ENCODE measurements at regions not wholly inside any gene's neighbourhood (a gene's known extent, or its start where the extent isn't known, plus 50 kb on each side); places are given as distances from the start of the nearest gene placed in this dataset.

DNA sequence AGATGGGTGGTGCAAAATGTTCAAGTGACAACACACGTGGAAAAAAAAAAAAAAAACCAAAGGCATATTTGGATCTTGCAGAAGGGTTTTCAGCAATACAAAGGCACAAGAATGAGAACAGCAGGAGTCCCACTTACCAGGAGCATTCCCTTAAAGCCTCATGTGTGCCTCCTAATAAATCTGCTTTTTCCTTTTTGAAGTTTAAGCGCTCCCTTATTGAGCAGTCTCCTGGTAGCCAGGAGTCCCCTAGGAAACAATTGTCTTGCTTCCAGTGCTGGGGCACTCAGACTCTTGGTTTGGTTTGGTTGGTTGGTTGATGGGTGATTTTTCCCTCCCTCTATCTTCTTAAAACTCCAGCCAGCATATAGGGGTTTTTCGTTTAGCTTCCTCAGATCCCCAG is 321.8 kb upstream of the NFE2L3 start:
- DNase-seq = no peak

DNA sequence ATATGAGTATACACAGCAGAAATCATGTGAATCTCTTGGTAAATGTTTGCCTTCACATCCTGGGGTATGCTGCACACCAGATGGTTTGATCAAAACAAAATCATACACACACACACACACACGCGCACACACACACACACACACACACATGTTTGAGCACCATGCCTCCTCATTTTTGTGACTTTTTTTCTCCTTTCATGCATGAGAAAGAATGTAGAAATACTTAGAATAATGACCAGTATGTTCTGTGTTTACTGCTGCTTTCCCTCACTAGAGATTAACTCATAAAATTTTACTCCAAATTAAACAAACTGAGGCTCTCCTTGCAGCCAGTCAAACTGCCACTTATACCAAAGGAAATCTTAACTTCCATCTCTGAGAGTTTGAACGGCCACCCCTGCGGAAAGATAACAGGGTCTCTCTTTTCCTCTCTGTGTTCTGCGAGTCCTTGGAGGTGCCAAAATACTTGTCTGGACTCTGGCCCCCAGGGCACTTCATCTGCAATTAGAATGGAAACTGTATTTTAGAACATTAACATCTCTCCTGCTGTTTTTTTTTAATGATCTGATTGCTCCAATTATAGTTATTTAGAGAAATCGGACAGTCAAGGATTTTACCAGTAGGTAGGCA is 320.8 kb upstream of the NFE2L3 start:
- DNase-seq = no peak

GRCh38 chr7:25831831-25832411 is 320.1 kb upstream of the NFE2L3 start:
- DNase-seq = no peak

DNA sequence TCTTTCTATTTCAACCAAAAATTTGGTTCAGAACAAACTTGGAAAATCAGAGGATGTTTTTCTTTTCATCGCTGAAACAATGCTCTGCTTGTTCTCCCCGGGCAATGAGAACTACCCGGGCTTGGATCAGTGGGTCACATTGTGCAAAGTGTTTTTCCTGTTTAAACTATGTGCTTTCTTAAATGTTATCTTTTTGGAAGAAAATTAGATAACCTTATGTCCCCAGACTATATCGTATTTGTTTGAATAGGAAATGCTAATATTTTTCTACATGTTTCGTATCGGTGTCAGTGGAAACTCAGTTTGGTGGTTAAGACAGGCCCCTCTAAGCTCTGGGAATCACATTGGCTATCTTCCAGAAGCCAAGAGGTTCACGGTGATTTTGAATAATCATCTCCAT is 319.5 kb upstream of the NFE2L3 start:
- no peak for DNase-seq

DNA sequence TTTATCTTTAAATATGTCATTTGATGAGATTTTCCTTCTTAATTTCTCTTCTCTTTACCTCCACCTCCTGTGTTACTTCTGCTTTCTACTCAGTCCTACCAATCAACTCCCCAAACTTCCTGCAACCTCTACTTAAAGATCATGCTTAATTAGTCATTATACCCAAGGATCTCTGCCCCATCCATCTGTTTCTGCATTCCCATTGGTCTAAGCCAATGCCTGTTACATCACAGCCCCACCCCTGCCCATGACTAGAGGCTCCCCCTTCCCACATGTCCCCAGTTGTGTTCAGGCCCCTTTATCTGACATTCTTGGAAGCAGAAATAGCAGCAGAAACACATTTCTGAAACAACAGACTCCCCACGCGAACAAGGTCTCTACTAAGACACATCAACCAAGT is 319.1 kb upstream of the NFE2L3 start:
- DNase-seq = no peak

DNA sequence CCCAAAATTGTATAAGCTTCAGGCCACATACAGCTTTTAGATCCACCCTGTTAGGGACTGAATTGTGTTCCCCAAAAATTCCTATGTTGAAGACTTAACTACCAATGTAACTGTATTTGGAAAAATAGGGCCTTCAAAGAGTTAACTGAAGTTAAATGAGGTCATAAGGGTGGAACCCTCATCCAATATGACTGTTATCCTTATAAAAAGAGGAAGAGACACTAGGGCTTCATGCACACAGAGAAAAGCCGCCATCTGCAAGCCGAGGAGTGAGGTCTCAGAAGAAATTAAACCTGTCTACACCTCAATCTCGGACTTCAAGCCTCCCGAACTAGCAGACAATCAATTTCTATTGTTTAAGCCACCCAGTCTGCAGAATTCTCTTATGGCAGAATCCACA is 317.9 kb upstream of the NFE2L3 start:
- DNase-seq = no peak

DNA sequence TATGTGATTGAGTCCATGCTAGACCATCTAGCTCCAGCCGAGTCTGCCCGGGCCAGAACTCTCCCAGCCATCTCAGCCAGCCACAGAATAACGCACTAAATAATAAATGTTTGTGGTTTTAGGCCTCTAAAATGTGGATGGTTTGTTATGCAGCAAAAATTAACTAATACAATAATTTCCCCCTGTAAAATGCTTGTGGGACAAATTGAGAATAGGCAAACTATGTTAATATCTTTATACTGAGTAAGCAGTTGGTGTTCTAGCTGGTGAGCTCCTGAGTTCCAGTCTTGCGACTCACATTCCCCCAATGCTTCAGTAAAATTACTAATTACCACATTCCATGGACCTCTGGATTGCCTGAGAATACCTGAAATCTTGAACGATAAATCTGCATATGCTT is 316.8 kb upstream of the NFE2L3 start:
- DNase-seq = no peak

DNA sequence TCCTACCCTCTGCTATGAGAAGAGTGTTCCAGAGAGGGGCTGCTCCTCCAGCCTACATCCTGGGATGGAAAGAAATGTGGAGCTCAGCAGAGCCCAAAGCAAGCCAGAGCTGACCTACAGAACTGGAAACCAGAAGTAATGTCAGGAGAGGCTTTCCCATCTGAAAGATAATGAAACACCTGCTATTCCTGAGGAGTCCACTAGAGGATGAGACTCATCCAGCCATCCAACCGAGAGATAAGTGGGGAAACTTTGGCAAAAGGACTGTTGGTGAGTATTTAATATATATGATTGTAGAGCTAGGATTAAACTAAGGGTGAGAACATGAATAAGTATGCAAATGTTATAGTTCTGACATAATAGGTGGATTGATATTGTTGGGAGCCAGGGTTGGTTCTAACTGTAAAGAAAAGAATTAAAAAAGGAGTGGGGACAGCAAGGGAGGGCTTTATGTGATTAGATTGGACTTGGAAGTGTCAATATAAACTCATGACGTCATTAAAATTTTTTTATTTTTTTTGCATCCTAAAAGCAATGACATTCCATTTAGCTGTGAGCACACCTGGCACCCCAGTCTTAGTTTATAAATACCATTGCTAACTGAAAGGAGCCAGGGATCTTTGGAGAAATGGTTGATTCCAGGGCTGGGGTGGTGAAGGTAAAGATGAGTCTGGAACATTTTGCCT is 312.8 kb upstream of the NFE2L3 start:
- no peak for DNase-seq

GRCh38 chr7:25840209-25840792 is 311.7 kb upstream of the NFE2L3 start:
- DNase-seq = no peak

DNA sequence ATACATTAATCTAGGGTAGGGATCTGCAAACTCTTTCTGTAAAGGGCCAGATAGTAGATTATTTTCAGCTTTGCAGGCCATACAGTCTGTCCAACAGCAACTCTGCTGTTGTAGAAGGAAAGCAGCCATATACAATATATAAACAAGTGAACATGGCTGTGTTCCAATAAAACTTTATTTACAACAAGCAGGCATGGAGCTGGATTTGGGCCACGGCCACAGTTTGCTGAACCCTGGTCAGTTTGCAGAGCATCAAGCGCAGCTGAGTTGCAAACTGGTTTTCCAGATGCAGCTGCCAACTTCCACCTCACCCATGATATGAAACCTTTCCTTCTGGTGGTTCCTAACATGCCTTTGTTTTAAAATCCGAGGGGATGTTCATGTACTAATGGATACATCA is 310.4 kb upstream of the NFE2L3 start:
- no peak for DNase-seq

DNA sequence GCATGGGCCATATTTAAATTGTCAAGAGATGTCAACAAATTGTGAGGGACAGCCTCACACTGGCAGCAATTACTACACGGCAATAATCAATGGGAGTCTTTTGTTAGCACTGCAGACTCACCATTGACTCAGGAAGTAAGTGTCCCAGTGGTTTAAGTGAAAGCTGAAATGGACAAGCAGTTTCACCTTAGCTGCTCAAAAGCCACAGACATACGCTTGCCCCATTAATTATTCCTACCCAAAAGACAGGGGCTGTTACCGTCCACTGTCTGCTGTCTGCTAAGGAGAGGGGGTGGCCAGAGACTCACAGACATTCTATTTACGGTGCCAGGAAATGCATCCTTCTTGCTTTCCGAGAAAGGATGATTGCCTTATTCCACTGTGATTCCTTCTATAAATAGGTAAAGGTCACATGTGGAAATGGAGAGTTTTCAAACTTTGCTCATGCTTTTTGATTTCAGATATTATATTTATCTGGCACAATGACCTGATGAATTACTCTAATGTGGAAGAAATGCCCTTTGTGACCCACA is 309.7 kb upstream of the NFE2L3 start:
- DNase-seq = no peak

DNA sequence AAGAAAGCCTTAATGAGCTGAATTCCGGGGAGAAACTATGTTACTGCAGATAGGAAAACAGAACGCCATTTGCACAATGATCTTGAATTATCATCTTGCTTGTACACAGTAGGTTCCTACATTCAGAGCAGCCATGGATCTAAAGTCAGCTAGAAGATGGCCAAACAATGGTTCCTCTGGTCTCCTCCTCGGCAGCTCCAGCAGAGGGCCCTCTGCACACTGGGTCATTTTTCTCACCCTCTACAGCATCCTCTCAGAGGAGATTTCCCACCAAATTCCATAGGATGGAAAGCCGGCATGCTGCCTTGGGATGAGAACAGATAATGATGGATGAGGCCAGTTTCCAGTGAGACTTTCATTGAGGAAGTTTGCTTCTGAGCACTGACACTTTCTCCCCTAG is 308.5 kb upstream of the NFE2L3 start:
- DNase-seq = no peak

GRCh38 chr7:25844102-25844870 is 307.7 kb upstream of the NFE2L3 start:
- DNase-seq = no peak

DNA sequence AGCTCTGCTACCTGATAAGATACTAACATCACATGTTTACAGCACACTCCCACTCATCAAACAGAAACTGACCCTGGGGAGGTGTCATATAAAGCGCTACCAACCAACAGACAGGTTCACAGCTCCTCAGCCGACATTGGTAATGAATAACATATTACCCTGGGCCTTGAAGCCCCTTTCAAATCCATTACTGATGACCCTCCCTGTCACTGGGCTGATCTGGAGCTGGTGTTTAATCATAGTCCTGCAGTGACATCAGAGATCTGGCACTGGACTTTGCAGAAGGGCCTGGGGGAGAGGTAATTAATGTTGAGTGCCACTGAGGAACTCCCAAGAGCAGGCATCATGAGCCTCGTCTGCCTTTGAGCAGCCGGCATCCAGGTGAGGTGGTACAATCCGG is 306.5 kb upstream of the NFE2L3 start:
- no peak for DNase-seq

DNA sequence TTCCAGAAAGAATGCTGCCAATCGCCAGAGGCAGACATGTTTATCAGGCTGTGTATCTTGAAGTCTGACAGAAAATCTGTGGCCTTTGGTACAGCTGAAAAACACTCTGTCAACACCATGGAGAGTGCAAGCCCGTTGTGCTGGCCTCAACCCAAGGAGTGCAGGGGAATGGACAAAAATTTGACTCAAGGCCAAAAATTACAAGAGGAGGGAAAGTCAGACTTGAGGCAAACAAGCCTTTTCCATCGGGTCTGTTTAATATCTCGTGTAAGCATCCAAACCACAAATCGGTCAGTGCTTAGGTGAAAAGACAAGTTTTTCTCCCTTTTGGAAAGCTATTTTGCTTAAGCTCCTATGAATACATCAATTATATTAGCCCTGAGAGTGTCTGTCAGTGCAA is 305.3 kb upstream of the NFE2L3 start:
- DNase-seq = no peak

DNA sequence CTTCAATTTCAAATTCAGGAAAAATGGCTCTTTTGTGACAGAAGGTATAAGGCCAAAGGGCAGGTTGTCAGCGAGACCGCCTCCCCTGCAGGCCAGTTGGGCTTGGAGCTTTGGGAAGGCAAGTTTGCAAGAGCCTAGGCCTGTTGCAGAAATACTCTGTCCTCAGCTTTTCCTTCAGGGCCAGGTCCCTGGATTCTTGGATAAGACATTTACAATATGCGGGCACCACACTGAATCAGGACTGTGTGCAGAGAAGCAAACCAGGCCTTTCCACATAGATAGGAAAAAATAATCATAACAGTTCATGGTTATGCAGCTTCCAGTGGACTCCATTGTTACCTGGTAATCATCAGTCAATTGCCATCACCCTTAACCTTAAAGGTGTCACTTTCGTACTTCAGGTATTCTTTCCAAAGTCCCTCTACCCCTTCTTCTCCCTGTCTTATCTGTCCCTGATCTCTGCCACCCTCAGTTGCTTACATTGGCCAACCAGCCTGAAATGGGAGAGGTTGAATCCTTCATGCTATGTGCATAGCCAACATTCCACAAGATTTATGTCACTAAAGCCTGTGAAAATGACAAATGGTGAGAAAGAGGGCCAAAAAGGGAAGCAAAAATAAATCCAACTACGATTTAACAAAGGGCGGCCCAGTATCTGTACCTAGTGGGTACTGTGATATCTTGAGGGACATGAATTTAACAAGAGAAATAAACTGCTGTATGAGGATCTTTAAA is 304.5 kb upstream of the NFE2L3 start:
- DNase-seq = no peak

- DNase-seq = no peak
Measured at GRCh38 chr7:25849500-25850184, 302.4 kb upstream of the NFE2L3 start.

GRCh38 chr7:25850216-25850615 is 301.8 kb upstream of the NFE2L3 start:
- DNase-seq = no peak

DNA sequence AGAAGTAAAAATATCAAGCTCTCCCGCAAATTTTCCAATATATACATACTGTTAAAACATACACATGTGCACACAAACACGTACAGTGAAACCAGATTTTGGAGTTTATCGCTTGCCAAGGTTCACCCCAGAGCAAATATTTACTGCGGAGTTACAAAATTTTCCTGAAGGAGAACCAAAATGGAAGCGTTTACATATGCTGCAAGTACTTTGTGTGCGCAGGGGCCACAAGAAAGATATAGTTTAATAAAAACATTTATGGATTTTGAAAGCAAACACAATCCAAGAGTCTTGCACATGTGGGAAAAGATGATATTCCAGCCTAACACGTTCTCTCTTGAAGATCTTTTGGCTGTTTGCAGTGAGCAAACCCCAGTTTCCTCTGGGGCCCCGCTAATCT is 301.3 kb upstream of the NFE2L3 start:
- no peak for DNase-seq

- DNase-seq = peak; percentile 67
Measured at GRCh38 chr7:25851332-25852210, 300.4 kb upstream of the NFE2L3 start.

All from NCI-H748 treated with DMSO at 0.1 percent for 48 hours (cell line).